ENCODE measurements at regions not wholly inside any gene's neighbourhood (a gene's known extent, or its start where the extent isn't known, plus 50 kb on each side); places are given as distances from the start of the nearest gene placed in this dataset.
"Not testable (repeated sequence)": the region's sequence is repeated elsewhere in the genome, so short reads cannot be mapped to it uniquely, and the experiment has no call there.

GRCh38 chr7:17046666-17047065, 164.9 kb upstream of the AGR3 start:
- no peak for DNase-seq (ENCODE audit: low read depth in 2 of 2)

- not testable (repeated sequence) for DNase-seq (ENCODE audit: low read depth in 2 of 2)
These were observed 171.4 kb upstream of the AGR3 start for GRCh38 chr7:17053164-17053563.

- DNase-seq (ENCODE audit: low read depth in 2 of 2), result no peak
These were observed 172.4 kb upstream of the AGR3 start for GRCh38 chr7:17054206-17054605.

- DNase-seq (ENCODE audit: low read depth in 2 of 2), result no peak
These were observed 173.1 kb upstream of the AGR3 start for GRCh38 chr7:17054836-17055235.

- no peak for DNase-seq (ENCODE audit: low read depth in 2 of 2)
These were observed 173.8 kb upstream of the AGR3 start for GRCh38 chr7:17055596-17055995.

- DNase-seq (ENCODE audit: low read depth in 2 of 2), result no peak
These were observed 174.8 kb upstream of the AGR3 start for GRCh38 chr7:17056491-17057142.

GRCh38 chr7:17057143-17057509, 175.3 kb upstream of the AGR3 start:
- no peak for DNase-seq (ENCODE audit: low read depth in 2 of 2)

GRCh38 chr7:17058568-17058967, 176.8 kb upstream of the AGR3 start:
- no peak for DNase-seq (ENCODE audit: low read depth in 2 of 2)

- DNase-seq (ENCODE audit: low read depth in 2 of 2), result no peak
These were observed 178.3 kb upstream of the AGR3 start for GRCh38 chr7:17060051-17060450.

- DNase-seq (ENCODE audit: low read depth in 2 of 2), result no peak
These were observed 179.7 kb upstream of the AGR3 start for GRCh38 chr7:17061443-17061842.

- no peak for DNase-seq (ENCODE audit: low read depth in 2 of 2)
These were observed 180.6 kb upstream of the AGR3 start for GRCh38 chr7:17062151-17063044.

- no peak for DNase-seq (ENCODE audit: low read depth in 2 of 2)
These were observed 181.2 kb upstream of the AGR3 start for GRCh38 chr7:17063045-17063383.

- DNase-seq (ENCODE audit: low read depth in 2 of 2), result no peak
These were observed 185.9 kb upstream of the AGR3 start for GRCh38 chr7:17067691-17068090.

GRCh38 chr7:17069146-17069545, 187.4 kb upstream of the AGR3 start:
- DNase-seq (ENCODE audit: low read depth in 2 of 2), result no peak

GRCh38 chr7:17070231-17070708, 188.5 kb upstream of the AGR3 start:
- DNase-seq (ENCODE audit: low read depth in 2 of 2), result no peak

- no peak for DNase-seq (ENCODE audit: low read depth in 2 of 2)
These were observed 190.1 kb upstream of the AGR3 start for GRCh38 chr7:17071866-17072265.

- DNase-seq (ENCODE audit: low read depth in 2 of 2), result no peak
These were observed 193.9 kb upstream of the AGR3 start for GRCh38 chr7:17075601-17076255.

GRCh38 chr7:17078298-17078697, 196.5 kb upstream of the AGR3 start:
- no peak for DNase-seq (ENCODE audit: low read depth in 2 of 2)

- no peak for DNase-seq (ENCODE audit: low read depth in 2 of 2)
These were observed 201.8 kb upstream of the AGR3 start for GRCh38 chr7:17083392-17084165.

GRCh38 chr7:17084166-17084475, 202.3 kb upstream of the AGR3 start:
- DNase-seq (ENCODE audit: low read depth in 2 of 2), result no peak

- DNase-seq (ENCODE audit: low read depth in 2 of 2), result no peak
These were observed 203.4 kb upstream of the AGR3 start for GRCh38 chr7:17085186-17085585.

GRCh38 chr7:17086403-17086802, 204.6 kb upstream of the AGR3 start:
- no peak for DNase-seq (ENCODE audit: low read depth in 2 of 2)
